GM12878 (cell line): ENCODE measurements at regions not wholly inside any gene's neighbourhood (a gene's known extent, or its start where the extent isn't known, plus 50 kb on each side); places are given as distances from the start of the nearest gene placed in this dataset.

Experiments
- ATAC-seq: fragments of 200-7000 bp; cut with Tn5 transposase; 3 replicates; pipeline ENCODE4 v1.9.1; 2020; ENCODE audit warnings: mild to moderate bottlenecking, moderate library complexity
- BruUV-seq: library from RNA; stranded (reverse); fragments of 400-500 nt; replicated peaks from 2 replicates; lab custom pipeline; 2021; lab: Mats Ljungman, UMichigan
- CTCF ChIA-PET: fragments of 300-600 bp; sonication (Branson Sonifier 250); formaldehyde crosslinking; extraction: SDS; loops from one replicate; lab custom pipeline; 2021; ENCODE audit warnings: inconsistent platforms; lab: Yijun Ruan, JAX
- POLR2A ChIA-PET: fragments of 350-600 bp; formaldehyde crosslinking; extraction: SDS; loops from one replicate; lab custom pipeline; 2021; ENCODE audit warnings: inconsistent platforms; lab: Charles Lee
- RAD21 ChIA-PET: fragments of 300-600 bp; sonication (Branson Sonifier 250); formaldehyde crosslinking; loops from one replicate; lab custom pipeline; 2023; ENCODE audit warnings: antibody characterized with exemption; ENCODE audit not compliant: unreplicated experiment; lab: Charles Lee
- SMC1A ChIA-PET: fragments of 300-600 bp; sonication (Branson Sonifier 250); formaldehyde crosslinking; loops from one replicate; lab custom pipeline; 2023; ENCODE audit not compliant: unreplicated experiment, uncharacterized antibody; lab: Charles Lee
- DNase-seq: peaks from one replicate; pipeline ENCODE4 v3.0.0-alpha.2; 2011; ENCODE audit warnings: low read depth, low spot score
- FAIRE-seq: peaks from 3 replicates; lab custom pipeline; 2011; peaks lifted over from hg19 to GRCh38; lab: Jason Lieb, UNC
- H2AFZ ChIP-seq: 2 replicates; pipeline ENCODE4 v1.6.0; 2011; ENCODE audit warnings: low read depth, low read length, control low read depth; ENCODE audit not compliant: control insufficient read depth
- H3K27ac ChIP-seq: 2 replicates; pipeline ENCODE4 v1.5.1; 2011; ENCODE audit warnings: control low read depth; ENCODE audit not compliant: control insufficient read depth, insufficient read depth
- H3K27me3 ChIP-seq, 2 experiments: replicated peaks in 1 of 2; 2 replicates each; pipeline versions ENCODE4 v1.6.0 to v1.6.1; 2011; ENCODE audit warnings: low read length in 1 of 2; ENCODE audit not compliant: control insufficient read depth in 2 of 2, insufficient read depth in 2 of 2
- H3K36me3 ChIP-seq, 2 experiments: 2 replicates each; pipeline ENCODE4 v1.5.1; 2011; ENCODE audit warnings: low read length in 1 of 2; ENCODE audit not compliant: control insufficient read depth in 2 of 2, insufficient read depth in 2 of 2
- H3K4me1 ChIP-seq: 2 replicates; pipeline ENCODE4 v1.6.1; 2011; ENCODE audit warnings: mild to moderate bottlenecking, low read length, moderate library complexity, mixed read lengths; ENCODE audit not compliant: control insufficient read depth, insufficient read depth
- H3K4me2 ChIP-seq: 2 replicates; pipeline ENCODE4 v1.6.0; 2011; ENCODE audit warnings: control low read depth; ENCODE audit not compliant: control insufficient read depth, insufficient read depth
- H3K4me3 ChIP-seq: fragments of 200-600 bp; sonication (generic); 2 replicates; pipeline ENCODE4 v1.5.1; 2016
- H3K79me2 ChIP-seq: 2 replicates; pipeline ENCODE4 v1.6.0; 2011; ENCODE audit warnings: low read length; ENCODE audit not compliant: control insufficient read depth, insufficient read depth
- H3K9ac ChIP-seq: 2 replicates; pipeline ENCODE4 v1.8.0; 2011; ENCODE audit warnings: low read length, control low read depth, mixed read lengths; ENCODE audit not compliant: control insufficient read depth, insufficient read depth
- H3K9me3 ChIP-seq: replicated peaks from 3 replicates; pipeline ENCODE4 v1.5.1; 2011; ENCODE audit warnings: mild to moderate bottlenecking, low read length; ENCODE audit not compliant: control insufficient read depth, insufficient read depth
- H4K20me1 ChIP-seq: 2 replicates; pipeline ENCODE4 v1.6.0; 2011; ENCODE audit not compliant: control insufficient read depth, insufficient read depth
- ATF7 ChIP-seq: fragments of 450-650 bp; IDR thresholded peaks from 2 replicates; pipeline ENCODE4 v1.6.1; 2016; ENCODE audit warnings: low read depth, mild to moderate bottlenecking
- BRCA1 ChIP-seq: IDR thresholded peaks from 2 replicates; pipeline ENCODE4 v1.6.1; 2011; ENCODE audit warnings: low read depth, low read length, improper control_type of control experiment
- CBFB ChIP-seq: IDR thresholded peaks from 2 replicates; pipeline ENCODE4 v1.6.1; 2016; ENCODE audit warnings: antibody characterized with exemption, low read depth
- CHD1 ChIP-seq: IDR thresholded peaks from 2 replicates; pipeline ENCODE4 v1.6.1; 2012; ENCODE audit warnings: low read depth, low read length, improper control_type of control experiment
- CHD4 ChIP-seq: fragments of 200-600 bp; sonication (generic); IDR thresholded peaks from 2 replicates; pipeline ENCODE4 v1.6.1; 2016; ENCODE audit warnings: mild to moderate bottlenecking
- EED ChIP-seq: sonication (generic); IDR thresholded peaks from 2 replicates; pipeline ENCODE4 v1.6.1; 2016; ENCODE audit warnings: antibody characterized with exemption, low read depth
- ESRRA ChIP-seq: IDR thresholded peaks from 2 replicates; pipeline ENCODE4 v1.6.1; 2012; ENCODE audit warnings: mild to moderate bottlenecking, low read length, improper control_type of control experiment
- IKZF1 ChIP-seq: fragments of 450-650 bp; conservative IDR thresholded peaks from 2 replicates; pipeline ENCODE4 v1.6.1; 2017; ENCODE audit warnings: antibody characterized with exemption, mild to moderate bottlenecking
- IRF4 ChIP-seq: IDR thresholded peaks from 2 replicates; pipeline ENCODE4 v1.6.1; 2011; ENCODE audit warnings: low read depth, low read length
- MXI1 ChIP-seq: fragments of 150-350 bp; IDR thresholded peaks from 2 replicates; pipeline ENCODE4 v1.6.1; 2011; ENCODE audit warnings: low read depth, mild to moderate bottlenecking, inconsistent platforms, low read length, improper control_type of control experiment
- PML ChIP-seq: IDR thresholded peaks from 2 replicates; pipeline ENCODE4 v1.6.1; 2012; ENCODE audit warnings: low read length, inconsistent platforms
- SMAD5 ChIP-seq: IDR thresholded peaks from 2 replicates; pipeline ENCODE4 v1.6.1; 2016; ENCODE audit warnings: antibody characterized with exemption, low read depth
- SREBF2 ChIP-seq: IDR thresholded peaks from 2 replicates; pipeline ENCODE4 v1.6.1; 2012; ENCODE audit warnings: mild to moderate bottlenecking, low read length
- ZNF207 ChIP-seq: fragments of 450-650 bp; IDR thresholded peaks from 2 replicates; pipeline ENCODE4 v1.6.1; 2014; ENCODE audit warnings: antibody characterized with exemption, mild to moderate bottlenecking, borderline replicate concordance
- ZNF622 ChIP-seq: fragments of 450-650 bp; IDR thresholded peaks from 2 replicates; pipeline ENCODE4 v1.6.1; 2017; ENCODE audit warnings: mild to moderate bottlenecking, inconsistent platforms
- WGBS: methylation state at CpG from one replicate; pipeline ENCODE4 v1.1.6; 2016; ENCODE audit warnings: low lambda C conversion rate; ENCODE audit not compliant: insufficient replicate concordance, insufficient coverage; ENCODE audit errors: missing lambda C conversion rate; 5-methylcytosine and 5-hydroxymethylcytosine counted together
- in situ Hi-C: fragments of 300-500 bp; cut with MboI; formaldehyde crosslinking; loops from 9 replicates; pipeline ENCODE4 v1.14.3; 2018; ENCODE audit warnings: mixed read lengths
- intact Hi-C: fragments of 100-400 bp; cut with micrococcal nuclease; formaldehyde crosslinking; loops from one replicate; pipeline ENCODE4 v1.14.2; 2022; ENCODE audit not compliant: unreplicated experiment
- TF ChIP-seq, protein P1 (sequence below): fragments of 450-650 bp; IDR thresholded peaks from 2 replicates; pipeline ENCODE4 v1.6.1; 2016; ENCODE audit warnings: mild to moderate bottlenecking
- TF ChIP-seq, protein P2 (sequence below): IDR thresholded peaks from 2 replicates; pipeline ENCODE4 v1.6.1; 2011; ENCODE audit warnings: low read depth, low read length, improper control_type of control experiment, borderline replicate concordance
- TF ChIP-seq, protein P3 (sequence below): IDR thresholded peaks from 2 replicates; pipeline ENCODE4 v1.6.1; 2012; ENCODE audit warnings: low read depth, low read length, improper control_type of control experiment
- TF ChIP-seq, protein P4 (sequence below): fragments of 450-650 bp; IDR thresholded peaks from 2 replicates; pipeline ENCODE4 v1.6.1; 2017; ENCODE audit warnings: mild to moderate bottlenecking
- TF ChIP-seq, protein P5 (sequence below): fragments of 450-650 bp; IDR thresholded peaks from 2 replicates; pipeline ENCODE4 v1.6.1; 2017; ENCODE audit warnings: mild to moderate bottlenecking, low read depth, inconsistent platforms; ENCODE audit not compliant: poor library complexity, severe bottlenecking

DNA sequence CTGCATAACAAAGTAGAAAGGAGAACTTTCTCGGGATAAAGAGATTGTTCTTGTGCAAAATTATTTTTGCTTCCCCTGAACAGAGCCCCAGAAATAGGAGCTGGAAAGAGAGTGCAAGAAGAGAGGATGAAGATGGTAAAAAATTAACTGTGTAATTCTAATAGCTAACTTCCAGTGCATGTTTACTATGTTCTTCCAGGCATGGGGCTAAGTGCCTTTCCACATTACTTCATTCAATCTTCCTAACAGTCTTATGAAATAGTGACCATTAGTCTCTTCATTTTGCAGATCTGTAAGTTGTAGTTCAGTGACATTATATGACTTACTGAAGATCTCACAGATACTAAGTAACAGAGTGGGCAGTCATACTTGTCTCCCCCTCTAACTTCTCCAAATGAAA is 61.1 kb upstream of the KLHL13 start:
- no peaks in the 10 kb centered on the region for H3K79me2 ChIP-seq
- RAD21 ChIA-PET: no interaction called here
- DNase-seq (no peak), ATAC-seq (no peak)
- H3K9me3 ChIP-seq: no peaks in the 10 kb centered on the region
- in situ Hi-C loops: no loop called here
- WGBS: 50% methylated on average over 1 of the region's 1 CpG
- no peak overlapping the region for H3K9ac ChIP-seq
- H2AFZ ChIP-seq: no peak overlapping the region
- no peak for TF ChIP-seq IKZF1
- TF ChIP-seq MXI1: no peak
- no peak for TF ChIP-seq CHD1
- TF ChIP-seq, protein P1, sequence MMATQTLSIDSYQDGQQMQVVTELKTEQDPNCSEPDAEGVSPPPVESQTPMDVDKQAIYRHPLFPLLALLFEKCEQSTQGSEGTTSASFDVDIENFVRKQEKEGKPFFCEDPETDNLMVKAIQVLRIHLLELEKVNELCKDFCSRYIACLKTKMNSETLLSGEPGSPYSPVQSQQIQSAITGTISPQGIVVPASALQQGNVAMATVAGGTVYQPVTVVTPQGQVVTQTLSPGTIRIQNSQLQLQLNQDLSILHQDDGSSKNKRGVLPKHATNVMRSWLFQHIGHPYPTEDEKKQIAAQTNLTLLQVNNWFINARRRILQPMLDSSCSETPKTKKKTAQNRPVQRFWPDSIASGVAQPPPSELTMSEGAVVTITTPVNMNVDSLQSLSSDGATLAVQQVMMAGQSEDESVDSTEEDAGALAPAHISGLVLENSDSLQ: no peak
- TF ChIP-seq ZNF622: no peak
- no peak for TF ChIP-seq ESRRA
- TF ChIP-seq, protein P2, sequence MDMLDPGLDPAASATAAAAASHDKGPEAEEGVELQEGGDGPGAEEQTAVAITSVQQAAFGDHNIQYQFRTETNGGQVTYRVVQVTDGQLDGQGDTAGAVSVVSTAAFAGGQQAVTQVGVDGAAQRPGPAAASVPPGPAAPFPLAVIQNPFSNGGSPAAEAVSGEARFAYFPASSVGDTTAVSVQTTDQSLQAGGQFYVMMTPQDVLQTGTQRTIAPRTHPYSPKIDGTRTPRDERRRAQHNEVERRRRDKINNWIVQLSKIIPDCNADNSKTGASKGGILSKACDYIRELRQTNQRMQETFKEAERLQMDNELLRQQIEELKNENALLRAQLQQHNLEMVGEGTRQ: no peak
- TF ChIP-seq EED: no peak
- no peak for TF ChIP-seq IRF4
- no peak for TF ChIP-seq CBFB
- TF ChIP-seq, protein P3, sequence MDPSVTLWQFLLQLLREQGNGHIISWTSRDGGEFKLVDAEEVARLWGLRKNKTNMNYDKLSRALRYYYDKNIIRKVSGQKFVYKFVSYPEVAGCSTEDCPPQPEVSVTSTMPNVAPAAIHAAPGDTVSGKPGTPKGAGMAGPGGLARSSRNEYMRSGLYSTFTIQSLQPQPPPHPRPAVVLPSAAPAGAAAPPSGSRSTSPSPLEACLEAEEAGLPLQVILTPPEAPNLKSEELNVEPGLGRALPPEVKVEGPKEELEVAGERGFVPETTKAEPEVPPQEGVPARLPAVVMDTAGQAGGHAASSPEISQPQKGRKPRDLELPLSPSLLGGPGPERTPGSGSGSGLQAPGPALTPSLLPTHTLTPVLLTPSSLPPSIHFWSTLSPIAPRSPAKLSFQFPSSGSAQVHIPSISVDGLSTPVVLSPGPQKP: no peak
- TF ChIP-seq SREBF2: no peak
- TF ChIP-seq ATF7: no peak
- no peak for TF ChIP-seq CHD4
- no peak for TF ChIP-seq SMAD5
- TF ChIP-seq BRCA1: no peak
- TF ChIP-seq PML: no peak
- TF ChIP-seq, protein P4, sequence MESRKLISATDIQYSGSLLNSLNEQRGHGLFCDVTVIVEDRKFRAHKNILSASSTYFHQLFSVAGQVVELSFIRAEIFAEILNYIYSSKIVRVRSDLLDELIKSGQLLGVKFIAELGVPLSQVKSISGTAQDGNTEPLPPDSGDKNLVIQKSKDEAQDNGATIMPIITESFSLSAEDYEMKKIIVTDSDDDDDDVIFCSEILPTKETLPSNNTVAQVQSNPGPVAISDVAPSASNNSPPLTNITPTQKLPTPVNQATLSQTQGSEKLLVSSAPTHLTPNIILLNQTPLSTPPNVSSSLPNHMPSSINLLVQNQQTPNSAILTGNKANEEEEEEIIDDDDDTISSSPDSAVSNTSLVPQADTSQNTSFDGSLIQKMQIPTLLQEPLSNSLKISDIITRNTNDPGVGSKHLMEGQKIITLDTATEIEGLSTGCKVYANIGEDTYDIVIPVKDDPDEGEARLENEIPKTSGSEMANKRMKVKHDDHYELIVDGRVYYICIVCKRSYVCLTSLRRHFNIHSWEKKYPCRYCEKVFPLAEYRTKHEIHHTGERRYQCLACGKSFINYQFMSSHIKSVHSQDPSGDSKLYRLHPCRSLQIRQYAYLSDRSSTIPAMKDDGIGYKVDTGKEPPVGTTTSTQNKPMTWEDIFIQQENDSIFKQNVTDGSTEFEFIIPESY: no peak
- no peak for TF ChIP-seq ZNF207
- TF ChIP-seq, protein P5, sequence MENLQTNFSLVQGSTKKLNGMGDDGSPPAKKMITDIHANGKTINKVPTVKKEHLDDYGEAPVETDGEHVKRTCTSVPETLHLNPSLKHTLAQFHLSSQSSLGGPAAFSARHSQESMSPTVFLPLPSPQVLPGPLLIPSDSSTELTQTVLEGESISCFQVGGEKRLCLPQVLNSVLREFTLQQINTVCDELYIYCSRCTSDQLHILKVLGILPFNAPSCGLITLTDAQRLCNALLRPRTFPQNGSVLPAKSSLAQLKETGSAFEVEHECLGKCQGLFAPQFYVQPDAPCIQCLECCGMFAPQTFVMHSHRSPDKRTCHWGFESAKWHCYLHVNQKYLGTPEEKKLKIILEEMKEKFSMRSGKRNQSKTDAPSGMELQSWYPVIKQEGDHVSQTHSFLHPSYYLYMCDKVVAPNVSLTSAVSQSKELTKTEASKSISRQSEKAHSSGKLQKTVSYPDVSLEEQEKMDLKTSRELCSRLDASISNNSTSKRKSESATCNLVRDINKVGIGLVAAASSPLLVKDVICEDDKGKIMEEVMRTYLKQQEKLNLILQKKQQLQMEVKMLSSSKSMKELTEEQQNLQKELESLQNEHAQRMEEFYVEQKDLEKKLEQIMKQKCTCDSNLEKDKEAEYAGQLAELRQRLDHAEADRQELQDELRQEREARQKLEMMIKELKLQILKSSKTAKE: no peak
- TF ChIP-seq, all 136 proteins: peak for 0
- Histone ChIP-seq H3K4me3 (no peak overlapping the region), H4K20me1 (no peaks in the 10 kb centered on the region), H3K4me2 (no peak overlapping the region), H3K36me3 (no peaks in the 10 kb centered on the region), H3K27ac (no peak overlapping the region), H3K27me3 (no peaks in the 10 kb centered on the region), H3K4me1 (no peaks in the 10 kb centered on the region)
- BruUV-seq: no TSS peak
- ChIA-PET CTCF (no interaction called here), POLR2A (no interaction called here), SMC1A (interaction anchor here (0.9 to 1.6 kb wide), 2 partner anchors 9 to 12 kb away, joined by 3 to 4 read pairs; no protein-coding TSS in a partner anchor)
- no peak for FAIRE-seq
- intact Hi-C loops: no loop called here
